ENCODE measurements at regions not wholly inside any gene's neighbourhood (a gene's known extent, or its start where the extent isn't known, plus 50 kb on each side); places are given as distances from the start of the nearest gene placed in this dataset.

GRCh38 chr2:53423465-53423864 lies 344.1 kb upstream of the CHAC2 start:
- no peak for DNase-seq (ENCODE audit: low spot score)
- TF ChIP-seq CTCF (IDR thresholded peaks at IDR 0.05; ENCODE audit: borderline replicate concordance, control extremely low read depth, extremely low read depth, insufficient read depth, missing control alignments) = no peak
- in situ Hi-C loops (cut with MboI; ENCODE audit: low sequenced_read_pairs, unreplicated experiment) = no loop called here

- in situ Hi-C loops (cut with MboI; ENCODE audit: low sequenced_read_pairs, unreplicated experiment) = no loop called here
- peak; percentile 39 for DNase-seq (ENCODE audit: low spot score)
- peak; percentile 37 for TF ChIP-seq CTCF (IDR thresholded peaks at IDR 0.05; ENCODE audit: borderline replicate concordance, control extremely low read depth, extremely low read depth, insufficient read depth, missing control alignments)
Measured at GRCh38 chr2:53422979-53423378, 344.6 kb upstream of the CHAC2 start.

- no peak for TF ChIP-seq CTCF (IDR thresholded peaks at IDR 0.05; ENCODE audit: borderline replicate concordance, control extremely low read depth, extremely low read depth, insufficient read depth, missing control alignments)
- in situ Hi-C loops (cut with MboI; ENCODE audit: low sequenced_read_pairs, unreplicated experiment) = no loop called here
- DNase-seq (ENCODE audit: low spot score) = no peak
Measured at GRCh38 chr2:53417385-53417784, 350.2 kb upstream of the CHAC2 start.

- in situ Hi-C loops (cut with MboI; ENCODE audit: low sequenced_read_pairs, unreplicated experiment) = no loop called here
Measured at GRCh38 chr2:53407363-53408080, 360.1 kb upstream of the CHAC2 start.

GRCh38 chr2:53403792-53404413 lies 363.7 kb upstream of the CHAC2 start:
- in situ Hi-C loops (cut with MboI; ENCODE audit: low sequenced_read_pairs, unreplicated experiment) = no loop called here
- no peak for DNase-seq (ENCODE audit: low spot score)
- TF ChIP-seq CTCF (IDR thresholded peaks at IDR 0.05; ENCODE audit: borderline replicate concordance, control extremely low read depth, extremely low read depth, insufficient read depth, missing control alignments) = no peak

More at GRCh38 chr2:53407363-53408080, 360.1 kb upstream of the CHAC2 start:
- DNase-seq (ENCODE audit: low spot score) = no peak
- no peak for TF ChIP-seq CTCF (IDR thresholded peaks at IDR 0.05; ENCODE audit: borderline replicate concordance, control extremely low read depth, extremely low read depth, insufficient read depth, missing control alignments)

GRCh38 chr2:53397085-53397484 lies 370.5 kb upstream of the CHAC2 start:
- DNase-seq (ENCODE audit: low spot score) = no peak
- no peak for TF ChIP-seq CTCF (IDR thresholded peaks at IDR 0.05; ENCODE audit: borderline replicate concordance, control extremely low read depth, extremely low read depth, insufficient read depth, missing control alignments)
- in situ Hi-C loops (cut with MboI; ENCODE audit: low sequenced_read_pairs, unreplicated experiment) = no loop called here
